Liver (tissue), 8 donors: ENCODE measurements at regions not wholly inside any gene's neighbourhood (a gene's known extent, or its start where the extent isn't known, plus 50 kb on each side); places are given as distances from the start of the nearest gene placed in this dataset.

Source experiments
- DNase-seq: peaks from one replicate; pipeline ENCODE4 v3.0.0-alpha.2; 2017; ENCODE audit warnings: low spot score
- H3K27ac ChIP-seq, 2 donors: one replicate each; pipeline ENCODE4 v1.7.0; 2013; ENCODE audit warnings: inconsistent platforms in 2 of 2, low read length in 2 of 2, control low read depth in 1 of 2, low read depth in 1 of 2, mild to moderate bottlenecking in 1 of 2
- H3K27me3 ChIP-seq, 4 donors: one replicate each; pipeline versions ENCODE4 v1.6.1 to v1.7.0; 2013; ENCODE audit warnings: low read length in 3 of 4, inconsistent platforms in 1 of 4, mild to moderate bottlenecking in 1 of 4, moderate library complexity in 1 of 4; ENCODE audit not compliant: control insufficient read depth in 4 of 4, insufficient read depth in 4 of 4
- H3K36me3 ChIP-seq, 4 donors: one replicate each; pipeline versions ENCODE4 v1.6.1 to v1.7.0; 2013; ENCODE audit warnings: low read length in 3 of 4, mild to moderate bottlenecking in 3 of 4, low read depth in 1 of 4, moderate library complexity in 1 of 4; ENCODE audit not compliant: control insufficient read depth in 4 of 4, insufficient read depth in 3 of 4
- H3K4me1 ChIP-seq, 4 donors: one replicate each; pipeline versions ENCODE4 v1.6.1 to v1.7.0; 2013; ENCODE audit warnings: low read length in 3 of 4, mild to moderate bottlenecking in 3 of 4, moderate library complexity in 1 of 4; ENCODE audit not compliant: control insufficient read depth in 4 of 4, insufficient read depth in 4 of 4
- H3K4me3 ChIP-seq, 3 donors: one replicate each; pipeline versions ENCODE4 v1.6.1 to v1.7.0; 2013; ENCODE audit warnings: low read length in 3 of 3, control low read depth in 1 of 3, low read depth in 1 of 3, mild to moderate bottlenecking in 1 of 3
- H3K9ac ChIP-seq, 2 donors: one replicate each; pipeline ENCODE4 v1.7.0; 2013; ENCODE audit warnings: low read length in 2 of 2, mild to moderate bottlenecking in 2 of 2, moderate library complexity in 2 of 2, control low read depth in 1 of 2, low read depth in 1 of 2
- H3K9me3 ChIP-seq, 4 donors: one replicate each; pipeline versions ENCODE4 v1.6.1 to v1.7.0; 2013; ENCODE audit warnings: low read length in 3 of 4; ENCODE audit not compliant: control insufficient read depth in 4 of 4
- ATF3 ChIP-seq: IDR thresholded peaks from 2 replicates; pipeline ENCODE4 v1.6.1; 2016; ENCODE audit warnings: antibody characterized with exemption
- CTCF ChIP-seq: fragments of 150-350 bp; IDR thresholded peaks from 2 replicates; pipeline ENCODE4 v1.5.1; 2017; ENCODE audit warnings: improper control_type of control experiment, low read depth, low read length; ENCODE audit not compliant: missing input control
- EGR1 ChIP-seq, 2 donors: IDR thresholded peaks; 2 replicates each; pipeline ENCODE4 v1.6.1; 2016 to 2018; ENCODE audit warnings: antibody characterized with exemption in 2 of 2, low read depth in 2 of 2
- FOXA1 ChIP-seq: IDR thresholded peaks from 2 replicates; pipeline ENCODE4 v1.6.1; 2016; ENCODE audit warnings: antibody characterized with exemption
- FOXA2 ChIP-seq: IDR thresholded peaks from 2 replicates; pipeline ENCODE4 v1.6.1; 2016; ENCODE audit warnings: antibody characterized with exemption
- GABPA ChIP-seq, 2 donors: IDR thresholded peaks in 1 of 2; conservative IDR thresholded peaks in 1 of 2; 2 replicates each; pipeline ENCODE4 v1.6.1; 2016; ENCODE audit warnings: antibody characterized with exemption in 2 of 2, mild to moderate bottlenecking in 1 of 2, moderate library complexity in 1 of 2
- HNF4A ChIP-seq, 2 donors: conservative IDR thresholded peaks; 2 replicates each; pipeline ENCODE4 v1.6.1; 2016; ENCODE audit warnings: antibody characterized with exemption in 2 of 2, mild to moderate bottlenecking in 2 of 2
- HNF4G ChIP-seq: IDR thresholded peaks from 2 replicates; pipeline ENCODE4 v1.6.1; 2016; ENCODE audit warnings: antibody characterized with exemption
- JUND ChIP-seq, 2 donors: IDR thresholded peaks; 2 replicates each; pipeline ENCODE4 v1.6.1; 2016; ENCODE audit warnings: antibody characterized with exemption in 2 of 2
- MAX ChIP-seq: IDR thresholded peaks from 2 replicates; pipeline ENCODE4 v1.6.1; 2016; ENCODE audit warnings: antibody characterized with exemption
- NR2F2 ChIP-seq: IDR thresholded peaks from 2 replicates; pipeline ENCODE4 v1.6.1; 2016; ENCODE audit warnings: antibody characterized with exemption
- RAD21 ChIP-seq, 2 donors: IDR thresholded peaks; 2 replicates each; pipeline ENCODE4 v1.6.1; 2016; ENCODE audit warnings: antibody characterized with exemption in 2 of 2, mild to moderate bottlenecking in 2 of 2
- RXRA ChIP-seq, 2 donors: IDR thresholded peaks; 2 replicates each; pipeline ENCODE4 v1.6.1; 2017 to 2018; ENCODE audit warnings: antibody characterized with exemption in 2 of 2, mild to moderate bottlenecking in 1 of 2
- SP1 ChIP-seq: IDR thresholded peaks from 2 replicates; pipeline ENCODE4 v1.6.1; 2018; ENCODE audit warnings: antibody characterized with exemption, mild to moderate bottlenecking
- TAF1 ChIP-seq: conservative IDR thresholded peaks from 2 replicates; pipeline ENCODE4 v1.6.1; 2016; ENCODE audit warnings: antibody characterized with exemption, mild to moderate bottlenecking
- YY1 ChIP-seq: IDR thresholded peaks from 2 replicates; pipeline ENCODE4 v1.6.1; 2016; ENCODE audit warnings: antibody characterized with exemption, mild to moderate bottlenecking
- ZBTB33 ChIP-seq: IDR thresholded peaks from 2 replicates; pipeline ENCODE4 v1.6.1; 2016; ENCODE audit warnings: antibody characterized with exemption
- WGBS: extraction: QIAGEN DNeasy Blood & Tissue Kit; methylation state at CpG from one replicate; pipeline ENCODE4 v1.1.7; 2013; 5-methylcytosine and 5-hydroxymethylcytosine counted together
- TF ChIP-seq, protein P1 (sequence below): IDR thresholded peaks from 2 replicates; pipeline ENCODE4 v1.6.1; 2016; ENCODE audit warnings: antibody characterized with exemption, mild to moderate bottlenecking
- donor health status: healthy.
- donor health status: healthy.
- donor health status: healthy.
- donor health status: healthy.
- donor health status: healthy.

DNA sequence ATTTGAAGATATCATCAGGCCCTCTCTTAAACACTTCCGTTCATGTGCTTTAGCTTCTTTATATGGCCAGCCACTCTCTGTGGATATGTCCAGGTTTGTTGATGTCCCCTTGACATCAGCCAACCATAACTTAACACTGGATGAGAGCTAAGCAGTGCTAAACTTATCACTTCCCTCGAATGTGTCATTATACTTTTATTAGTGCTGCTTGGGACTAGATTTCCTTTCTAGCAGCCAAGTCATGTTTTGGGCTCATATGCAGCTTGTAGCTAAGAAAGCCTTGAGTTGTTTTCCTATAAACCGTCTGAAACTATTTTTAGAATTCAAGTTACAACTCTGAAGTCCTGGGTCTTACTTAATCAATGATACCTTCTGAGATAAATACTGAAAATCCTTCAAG, 144.8 kb upstream of the TNP1 start:
- no peak overlapping the region for H3K27ac ChIP-seq
- no peak for DNase-seq
- whole genome bisulfite sequencing, result 64% methylated on average over 3 of the region's 3 CpGs

More for the DNA sequence above, 144.8 kb upstream of the TNP1 start:
- Histone ChIP-seq H3K4me3 (no peak overlapping the region), H3K4me1 (no peaks in the 10 kb centered on the region), H3K36me3 (no peaks in the 10 kb centered on the region), H3K9me3 (no peaks in the 10 kb centered on the region), H3K9ac (no peak overlapping the region), H3K27me3 (no peaks in the 10 kb centered on the region)
- TF ChIP-seq YY1, result no peak
- TF ChIP-seq FOXA2, result no peak
- no peak for TF ChIP-seq GABPA (IDR thresholded peaks at IDR 0.05 in 1 of 2, conservative IDR thresholded peaks at IDR 0.05 in 1 of 2)
- no peak for TF ChIP-seq ZBTB33
- TF ChIP-seq JUND (IDR thresholded peaks at IDR 0.05), result no peak
- no peak for TF ChIP-seq CTCF
- no peak for TF ChIP-seq ATF3
- TF ChIP-seq NR2F2, result no peak
- no peak for TF ChIP-seq MAX
- TF ChIP-seq RXRA (IDR thresholded peaks at IDR 0.05), result no peak
- TF ChIP-seq RAD21 (IDR thresholded peaks at IDR 0.05), result no peak
- no peak for TF ChIP-seq TAF1
- no peak for TF ChIP-seq SP1
- TF ChIP-seq EGR1 (IDR thresholded peaks at IDR 0.05; ENCODE audit: low read depth in 2 of 2), result no peak
- no peak for TF ChIP-seq FOXA1
- TF ChIP-seq HNF4A (conservative IDR thresholded peaks at IDR 0.05), result no peak
- TF ChIP-seq HNF4G, result no peak
- TF ChIP-seq, protein P1, sequence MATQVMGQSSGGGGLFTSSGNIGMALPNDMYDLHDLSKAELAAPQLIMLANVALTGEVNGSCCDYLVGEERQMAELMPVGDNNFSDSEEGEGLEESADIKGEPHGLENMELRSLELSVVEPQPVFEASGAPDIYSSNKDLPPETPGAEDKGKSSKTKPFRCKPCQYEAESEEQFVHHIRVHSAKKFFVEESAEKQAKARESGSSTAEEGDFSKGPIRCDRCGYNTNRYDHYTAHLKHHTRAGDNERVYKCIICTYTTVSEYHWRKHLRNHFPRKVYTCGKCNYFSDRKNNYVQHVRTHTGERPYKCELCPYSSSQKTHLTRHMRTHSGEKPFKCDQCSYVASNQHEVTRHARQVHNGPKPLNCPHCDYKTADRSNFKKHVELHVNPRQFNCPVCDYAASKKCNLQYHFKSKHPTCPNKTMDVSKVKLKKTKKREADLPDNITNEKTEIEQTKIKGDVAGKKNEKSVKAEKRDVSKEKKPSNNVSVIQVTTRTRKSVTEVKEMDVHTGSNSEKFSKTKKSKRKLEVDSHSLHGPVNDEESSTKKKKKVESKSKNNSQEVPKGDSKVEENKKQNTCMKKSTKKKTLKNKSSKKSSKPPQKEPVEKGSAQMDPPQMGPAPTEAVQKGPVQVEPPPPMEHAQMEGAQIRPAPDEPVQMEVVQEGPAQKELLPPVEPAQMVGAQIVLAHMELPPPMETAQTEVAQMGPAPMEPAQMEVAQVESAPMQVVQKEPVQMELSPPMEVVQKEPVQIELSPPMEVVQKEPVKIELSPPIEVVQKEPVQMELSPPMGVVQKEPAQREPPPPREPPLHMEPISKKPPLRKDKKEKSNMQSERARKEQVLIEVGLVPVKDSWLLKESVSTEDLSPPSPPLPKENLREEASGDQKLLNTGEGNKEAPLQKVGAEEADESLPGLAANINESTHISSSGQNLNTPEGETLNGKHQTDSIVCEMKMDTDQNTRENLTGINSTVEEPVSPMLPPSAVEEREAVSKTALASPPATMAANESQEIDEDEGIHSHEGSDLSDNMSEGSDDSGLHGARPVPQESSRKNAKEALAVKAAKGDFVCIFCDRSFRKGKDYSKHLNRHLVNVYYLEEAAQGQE, result no peak
